GM18498 (cell line): ENCODE measurements at regions not wholly inside any gene's neighbourhood (a gene's known extent, or its start where the extent isn't known, plus 50 kb on each side); places are given as distances from the start of the nearest gene placed in this dataset.

ENCODE experiments used
- ATAC-seq: cut with Tn5 transposase; IDR thresholded peaks from one replicate; pipeline ENCODE4 v1.9.1; 2021; ENCODE audit warnings: mild to moderate bottlenecking, moderate library complexity; ENCODE audit not compliant: unreplicated experiment

DNA sequence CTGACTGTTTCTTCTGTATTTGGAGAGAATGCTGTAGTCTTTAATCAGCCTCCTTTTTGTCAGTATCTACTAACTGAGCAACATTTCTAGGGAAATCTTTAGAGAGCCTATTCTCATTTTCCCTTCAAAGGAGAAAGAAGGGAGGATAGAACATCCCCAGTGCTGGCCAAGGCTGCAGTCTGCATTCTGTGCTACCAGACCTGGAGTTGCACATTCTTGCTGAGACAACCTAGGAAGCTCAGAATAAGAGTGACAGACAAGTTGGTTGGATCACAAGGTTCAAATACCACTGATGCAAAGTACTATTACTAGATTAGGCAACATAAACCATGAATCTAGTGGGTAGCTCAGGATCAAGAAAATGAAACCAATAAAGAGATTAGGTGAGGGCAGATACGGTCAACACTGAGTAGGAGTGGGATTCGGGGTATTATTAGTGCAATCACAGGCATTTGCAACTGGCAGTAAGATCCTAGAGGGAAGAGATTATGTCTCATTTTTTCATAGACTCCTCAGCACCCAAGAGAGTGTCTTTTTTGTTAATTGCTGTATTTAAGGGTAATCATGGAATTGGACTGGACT is 213.5 kb upstream of the FAM83B start:
- no peak for ATAC-seq

DNA sequence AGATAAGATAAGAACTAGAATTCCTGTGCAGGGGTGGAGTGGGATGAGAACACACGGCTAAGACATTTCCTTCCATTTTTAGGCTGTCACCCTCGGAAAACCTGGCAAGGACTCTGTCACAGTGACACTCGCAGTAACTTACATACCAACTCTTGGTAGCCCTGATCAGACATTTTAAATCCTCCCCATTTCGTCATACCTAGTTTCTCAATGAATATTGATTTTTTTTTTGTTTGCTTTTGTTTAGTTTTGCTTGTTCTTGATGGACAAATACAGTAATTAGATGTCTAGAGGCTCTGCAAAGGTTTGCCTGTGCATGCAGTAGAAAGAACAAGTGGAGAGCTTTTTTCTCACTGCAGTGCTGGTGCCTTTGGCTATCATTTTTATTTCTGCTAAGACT is 213.0 kb upstream of the FAM83B start:
- ATAC-seq: no peak

DNA sequence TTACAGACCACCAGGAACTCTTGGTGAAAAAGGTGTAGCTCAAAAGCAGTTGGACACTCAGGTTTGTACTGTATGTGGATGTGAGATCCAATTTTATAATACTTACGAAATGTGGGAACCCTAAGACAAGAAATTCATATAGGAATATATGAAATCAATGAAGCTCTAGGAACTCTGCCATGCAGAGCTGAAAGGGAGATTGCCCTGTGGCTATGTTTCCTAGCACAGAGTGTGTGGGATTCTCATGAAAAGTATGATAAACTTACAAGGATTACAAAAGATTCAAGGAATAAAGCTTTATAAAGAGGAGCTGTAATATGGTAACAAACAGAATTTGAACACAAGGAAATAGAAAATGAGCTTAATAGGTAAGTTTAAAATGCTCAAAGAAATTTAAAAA is 205.7 kb upstream of the FAM83B start:
- ATAC-seq: no peak

DNA sequence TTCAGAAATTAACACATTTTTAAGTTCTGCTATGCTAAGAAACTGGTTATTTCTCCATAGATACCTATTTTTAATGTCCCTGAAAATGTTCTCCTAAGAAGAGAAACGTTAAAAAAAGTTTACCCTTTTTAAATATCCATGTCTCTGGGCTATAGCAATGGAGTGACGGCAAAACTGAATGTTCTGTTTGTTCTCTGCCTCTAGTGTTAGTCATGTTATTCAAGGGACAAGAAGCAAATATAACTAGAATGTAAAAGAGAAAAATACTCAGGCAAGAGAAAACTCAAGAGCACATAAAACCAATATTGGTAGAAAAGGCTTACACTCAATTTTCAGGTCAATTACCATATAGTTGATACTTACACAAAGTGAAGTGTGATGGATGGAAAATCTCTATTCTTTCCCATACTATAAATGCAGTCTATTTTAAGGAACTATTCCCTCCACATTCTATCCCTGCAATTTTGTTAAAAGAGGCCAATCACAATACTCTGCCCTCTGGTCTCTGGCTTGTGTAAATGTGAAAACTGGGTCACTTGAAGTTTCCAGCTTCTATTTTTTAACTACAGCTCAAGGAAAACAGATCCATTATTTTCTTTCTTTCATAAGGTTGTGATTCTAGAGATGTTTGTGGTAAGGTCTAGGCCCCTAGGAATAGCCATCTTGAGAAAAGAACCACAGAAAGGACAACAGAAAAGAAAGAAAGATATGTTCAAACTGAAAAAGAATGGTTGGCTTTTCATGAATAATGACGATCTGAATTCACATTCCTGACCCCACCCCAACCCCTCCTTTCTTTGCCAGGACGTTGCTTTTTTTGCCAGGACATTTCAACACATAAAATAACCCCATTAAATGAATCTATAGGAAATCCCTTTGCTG is 200.3 kb upstream of the FAM83B start:
- ATAC-seq: no peak

DNA sequence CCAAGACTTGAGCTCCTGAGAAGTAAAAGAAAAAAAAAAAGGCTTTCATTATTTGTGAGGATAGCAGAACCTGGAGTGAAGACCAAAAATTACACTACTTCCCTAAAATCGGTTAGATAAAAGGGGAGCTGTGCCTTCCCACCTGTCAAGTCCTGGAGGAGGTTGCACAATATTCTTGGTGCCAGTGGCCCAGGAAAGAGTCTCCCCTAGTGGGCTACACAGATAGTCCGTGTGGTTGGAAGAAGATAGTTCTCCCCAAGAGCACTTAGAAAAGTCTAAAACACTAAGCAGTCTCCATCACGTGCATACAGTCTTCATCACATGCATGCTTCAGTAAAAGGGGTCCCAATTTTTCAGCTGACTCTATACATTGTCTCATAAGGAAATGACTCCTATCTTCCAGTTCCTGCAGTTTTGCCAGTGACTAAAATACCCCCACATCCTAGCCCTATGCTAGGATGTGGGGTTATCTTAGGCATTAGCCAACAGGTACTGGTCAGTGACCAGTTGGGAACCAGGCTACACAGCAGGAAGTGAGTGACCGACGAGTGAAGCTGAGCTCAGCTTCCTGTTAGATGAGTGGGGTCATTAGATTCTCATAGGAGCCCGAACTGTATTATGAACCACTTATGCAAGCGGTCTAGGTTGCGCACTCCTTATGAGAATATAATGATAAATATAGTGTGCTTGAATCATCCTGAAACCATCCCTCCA is 199.5 kb upstream of the FAM83B start:
- ATAC-seq: no peak

DNA sequence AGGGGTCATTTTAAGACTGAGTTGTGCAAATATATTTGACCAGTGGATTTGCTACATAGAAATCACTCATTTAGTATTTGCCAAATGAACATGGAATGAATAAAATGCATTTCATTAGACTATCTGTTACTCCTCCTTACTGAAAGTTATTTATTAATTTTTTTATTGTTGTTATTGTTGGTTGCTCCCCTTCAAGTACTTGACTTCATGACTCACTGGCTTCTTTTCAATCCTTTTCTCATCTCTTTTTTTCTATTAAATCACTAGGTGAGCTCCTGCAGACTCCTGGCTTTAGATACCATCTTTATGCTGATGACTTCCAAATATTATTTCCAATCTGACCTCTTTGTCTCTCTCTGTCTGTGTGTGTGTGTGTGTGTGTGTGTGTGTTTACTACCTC is 192.2 kb upstream of the FAM83B start:
- ATAC-seq: no peak

DNA sequence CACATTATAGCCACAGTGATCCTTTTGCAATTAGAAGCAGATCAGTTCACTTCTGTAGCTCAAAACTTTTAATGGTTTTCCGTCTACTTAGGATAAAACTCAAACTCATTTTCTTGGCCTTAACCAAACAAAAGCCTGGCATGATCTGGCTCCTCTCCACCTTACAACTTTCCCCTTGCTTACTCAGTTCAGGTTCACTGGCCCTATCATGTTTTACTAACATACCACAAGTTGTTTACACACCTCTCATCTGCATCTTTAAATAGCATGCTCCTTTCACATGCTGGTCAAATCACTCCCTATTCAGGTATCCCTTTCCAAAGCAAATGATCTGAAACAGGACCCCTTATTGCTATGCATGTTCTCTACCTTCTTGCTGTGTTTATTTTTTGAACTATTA is 191.4 kb upstream of the FAM83B start:
- ATAC-seq: no peak

DNA sequence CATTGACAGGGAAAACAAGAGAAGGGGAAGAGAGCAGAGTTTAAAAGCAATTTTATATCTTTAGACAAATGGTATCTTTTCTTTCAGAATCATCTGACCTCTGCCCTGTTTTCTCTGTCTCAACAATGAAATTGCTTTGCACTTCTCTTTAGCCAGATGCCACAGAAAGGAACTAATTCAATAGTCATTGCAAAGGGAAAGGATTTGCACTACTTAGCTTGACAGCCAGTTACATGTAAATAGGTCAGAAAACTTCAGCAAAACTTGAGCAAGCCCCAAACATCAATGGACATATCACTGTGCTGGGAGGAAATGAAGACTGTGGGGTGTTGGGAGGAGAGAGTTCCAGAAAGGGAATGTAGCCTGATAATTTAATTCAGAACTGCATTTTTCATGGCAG is 181.3 kb upstream of the FAM83B start:
- ATAC-seq: no peak

DNA sequence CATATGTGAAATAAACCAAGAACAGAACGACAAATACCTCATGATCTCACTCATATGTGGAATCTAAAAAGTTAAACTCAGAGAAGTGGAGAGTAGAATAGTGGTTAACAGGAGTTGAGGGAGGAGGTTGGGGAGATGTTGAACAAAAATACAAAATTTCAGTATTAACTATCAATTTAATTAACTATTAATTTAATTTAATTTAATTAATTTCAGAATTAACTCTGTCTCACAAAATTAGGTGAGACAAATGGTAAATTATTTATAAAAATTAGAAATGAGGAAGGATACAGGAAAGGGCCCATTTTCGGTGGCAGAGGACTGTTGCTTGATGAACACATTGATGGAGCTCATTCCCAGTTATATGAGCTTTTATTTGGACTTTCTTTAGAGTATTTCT is 166.0 kb upstream of the FAM83B start:
- ATAC-seq: no peak

DNA sequence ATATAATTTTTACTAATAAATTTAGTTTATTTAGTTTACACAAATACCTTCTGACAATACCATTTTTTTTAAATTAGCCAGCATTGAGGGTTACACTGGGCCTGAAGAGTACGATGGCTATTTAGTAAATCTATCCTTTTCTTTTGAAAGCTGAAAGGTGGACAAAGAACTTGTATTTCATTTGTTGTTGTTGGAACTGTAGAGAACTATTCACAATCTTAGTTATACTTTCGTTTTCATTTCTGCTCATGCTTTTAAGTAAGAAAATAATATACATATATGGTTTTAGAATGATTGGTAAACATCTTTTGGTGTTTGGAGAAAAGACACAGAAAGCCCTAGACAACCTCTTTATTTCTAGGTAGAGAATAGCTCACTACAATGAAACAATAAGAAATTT is 165.3 kb upstream of the FAM83B start:
- no peak for ATAC-seq

DNA sequence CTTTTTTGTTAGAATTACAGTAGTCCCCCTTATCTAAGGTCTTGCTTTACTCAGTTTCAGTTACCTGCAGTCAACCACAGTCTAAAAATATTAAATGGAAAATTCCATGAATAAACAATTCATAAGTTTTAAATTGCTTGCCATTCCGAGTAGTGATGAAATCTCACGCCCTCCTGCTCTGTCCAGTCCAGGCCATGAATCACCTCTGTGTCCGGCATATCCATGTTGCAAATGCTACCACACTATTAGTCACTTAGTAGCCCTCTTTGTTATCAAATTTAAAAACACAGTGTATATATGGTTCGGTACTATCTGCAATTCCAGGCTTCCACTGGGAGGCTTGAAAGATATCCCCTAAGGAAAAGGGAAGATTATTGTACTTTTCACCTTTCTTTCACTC is 164.6 kb upstream of the FAM83B start:
- no peak for ATAC-seq

DNA sequence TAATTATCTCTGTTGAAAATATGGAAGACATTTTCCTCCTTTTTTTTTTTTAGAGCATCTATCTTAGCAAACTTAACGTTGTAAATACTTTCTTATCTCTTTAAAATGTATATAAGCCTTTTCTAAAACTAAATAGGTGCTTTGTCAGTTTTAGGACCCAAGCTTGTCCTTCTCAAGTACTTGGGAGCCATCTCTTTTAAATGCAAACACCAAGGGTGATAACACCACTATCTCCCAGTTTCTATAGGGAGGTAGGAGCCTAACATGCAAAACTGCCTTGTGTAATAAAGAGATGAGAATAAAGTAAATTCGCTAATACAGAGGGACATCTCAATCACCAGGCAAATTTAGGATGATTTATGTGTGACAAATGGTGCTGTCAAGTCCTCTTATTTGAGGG is 157.0 kb upstream of the FAM83B start:
- no peak for ATAC-seq

DNA sequence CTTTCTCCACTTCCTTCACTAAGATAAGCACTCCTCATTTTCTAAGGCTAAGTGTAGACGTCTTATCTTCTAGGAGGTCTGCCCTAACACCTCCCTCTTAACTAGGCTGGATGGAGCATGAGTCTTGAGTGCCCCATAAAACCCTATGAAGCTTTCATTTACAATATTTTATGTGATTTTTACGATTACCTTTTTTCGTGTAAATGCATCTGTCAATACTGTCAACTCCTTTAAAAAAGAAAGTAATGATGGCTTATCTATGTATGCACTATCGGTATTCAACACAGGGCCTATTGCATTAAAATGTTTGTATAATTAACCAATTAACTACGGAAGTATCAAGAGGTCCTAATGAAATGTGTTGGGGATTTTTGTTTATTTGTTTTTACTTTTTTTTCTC is 156.0 kb upstream of the FAM83B start:
- ATAC-seq: no peak

DNA sequence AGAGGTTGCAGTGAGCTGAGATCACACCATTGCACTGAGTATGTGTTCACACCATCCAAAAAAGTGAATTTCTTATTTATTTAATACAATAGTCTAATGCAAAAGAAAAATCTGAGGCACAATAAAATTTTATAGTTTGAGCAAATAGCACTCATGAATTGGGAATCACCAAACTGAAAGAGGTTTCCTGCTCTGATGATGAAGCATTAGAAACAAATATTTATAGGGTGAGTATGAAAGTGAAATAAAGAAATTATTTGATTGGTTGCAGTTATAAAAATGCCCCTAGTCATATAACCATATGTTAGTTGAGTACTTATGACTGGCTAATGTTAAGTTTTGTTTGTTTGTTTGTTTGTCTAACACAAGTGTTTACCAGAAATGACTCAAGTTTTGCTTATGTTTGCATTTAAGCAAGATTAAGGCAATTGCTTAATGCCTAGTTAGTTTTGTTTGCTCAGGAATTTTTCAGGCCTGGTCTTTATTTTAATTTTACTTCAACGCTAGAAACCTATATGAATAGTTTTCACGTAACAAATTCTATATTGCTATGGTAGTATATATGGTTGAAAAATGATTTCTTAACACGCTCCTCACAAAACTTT is 151.5 kb upstream of the FAM83B start:
- ATAC-seq: no peak

DNA sequence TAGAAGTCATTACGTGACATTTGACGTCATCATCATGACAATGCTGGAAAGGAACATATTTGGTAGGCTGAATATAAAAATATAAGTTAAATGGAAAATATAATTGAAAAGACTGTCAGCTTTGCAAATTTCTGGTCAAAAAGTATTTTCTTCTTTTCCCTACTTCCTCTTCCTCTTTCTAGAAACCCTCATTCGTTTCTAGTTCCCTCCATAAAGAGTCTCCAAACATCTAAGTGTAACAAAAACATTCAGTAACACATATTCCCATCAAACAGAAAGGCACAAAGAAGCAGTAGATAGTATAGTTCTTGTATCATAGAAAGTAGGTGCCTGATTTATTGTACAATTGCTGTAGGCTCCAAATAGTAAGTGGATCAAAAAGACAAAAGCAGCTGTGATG is 150.8 kb upstream of the FAM83B start:
- no peak for ATAC-seq

DNA sequence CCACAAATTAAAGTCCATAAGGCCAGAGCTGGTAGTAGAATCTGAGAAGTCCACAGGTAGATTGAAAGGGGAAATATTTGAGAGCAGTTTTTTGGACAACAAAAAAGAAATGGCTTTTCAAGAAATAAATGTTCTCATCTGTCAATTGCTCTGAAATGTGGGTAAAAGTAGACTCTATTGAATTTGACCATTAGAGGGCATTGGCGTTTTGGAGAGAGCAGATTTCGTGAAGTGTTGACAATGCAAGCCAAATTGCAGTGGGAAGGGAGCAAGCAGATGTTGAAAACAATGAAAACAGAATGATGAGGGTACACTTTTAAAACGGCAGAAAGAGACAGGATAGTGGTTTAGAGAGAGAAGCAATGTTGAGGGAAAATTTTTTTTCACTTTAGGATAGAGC is 149.1 kb upstream of the FAM83B start:
- no peak for ATAC-seq

DNA sequence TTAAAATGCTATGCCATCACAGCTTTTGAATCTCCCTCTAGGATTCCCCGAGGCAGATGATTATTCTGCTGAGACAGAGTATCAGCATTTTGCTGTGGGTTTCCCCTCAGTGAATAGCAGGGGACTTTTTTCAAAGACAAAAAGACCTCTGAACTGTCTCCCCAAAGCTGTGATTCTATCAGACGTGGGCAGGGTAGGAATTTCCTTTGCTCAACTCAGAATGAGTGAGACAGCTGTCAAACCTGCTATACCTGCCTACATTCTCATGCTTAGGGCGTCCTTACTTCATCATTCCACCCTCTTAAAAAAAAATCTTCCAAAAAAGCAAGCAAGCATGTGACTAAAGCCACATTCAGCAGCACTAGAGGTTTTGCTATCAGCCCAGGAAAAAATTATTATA is 147.6 kb upstream of the FAM83B start:
- ATAC-seq: peak; percentile 53

DNA sequence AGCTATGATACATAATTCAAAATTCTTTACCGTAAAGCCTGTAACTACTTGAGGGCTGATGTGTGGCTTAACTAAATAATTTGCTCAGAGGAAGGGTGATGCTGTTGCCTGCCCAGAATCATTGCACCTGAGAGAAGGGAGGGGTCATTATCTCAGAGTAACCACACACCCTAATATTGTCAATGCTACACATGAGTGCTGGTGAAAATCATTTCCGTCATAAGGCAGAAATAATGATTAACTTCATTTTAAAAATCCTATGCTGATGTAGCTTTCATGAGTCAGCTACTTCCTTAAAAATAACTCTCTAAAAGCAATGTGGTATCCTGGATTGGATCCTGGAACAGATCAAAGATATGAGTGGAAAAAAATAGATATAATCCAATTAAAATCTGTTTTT is 146.4 kb upstream of the FAM83B start:
- ATAC-seq: no peak

DNA sequence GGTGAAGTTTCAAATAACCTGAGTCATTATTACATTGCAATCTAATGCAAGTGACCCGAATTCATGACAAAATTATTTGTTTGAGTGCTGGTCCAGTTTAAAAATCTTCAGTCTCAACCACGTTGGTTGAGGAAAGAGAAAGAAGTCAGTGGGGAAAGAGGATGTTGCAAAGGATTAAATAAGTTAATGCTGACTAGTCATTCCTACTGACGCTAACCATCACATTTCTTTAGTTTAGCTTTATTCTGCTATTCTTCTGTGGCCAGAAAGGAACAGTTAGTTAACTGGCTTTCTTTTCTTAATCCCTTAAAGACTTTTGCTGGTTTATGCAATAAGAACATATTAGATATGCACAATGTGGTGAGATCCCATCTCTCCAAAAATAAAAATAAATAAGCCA is 143.8 kb upstream of the FAM83B start:
- ATAC-seq: no peak

DNA sequence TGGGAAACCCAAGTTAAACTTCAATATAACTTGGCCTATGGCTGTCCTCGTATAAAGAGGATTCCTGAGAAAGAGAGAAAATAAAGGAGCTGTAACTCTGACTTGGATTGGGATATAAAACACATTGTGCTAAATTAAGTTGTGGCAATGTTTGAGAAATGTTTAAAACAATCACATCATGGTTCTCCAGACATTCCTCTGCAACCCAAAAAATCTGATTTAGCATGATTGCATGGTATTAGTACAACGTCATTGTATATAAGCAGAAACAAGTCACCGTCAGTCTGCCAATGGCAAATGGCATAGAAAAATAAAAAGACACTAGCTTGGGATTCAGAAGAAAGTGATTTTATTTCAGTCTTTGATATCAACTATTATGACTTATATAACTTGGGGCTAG is 140.2 kb upstream of the FAM83B start:
- no peak for ATAC-seq

DNA sequence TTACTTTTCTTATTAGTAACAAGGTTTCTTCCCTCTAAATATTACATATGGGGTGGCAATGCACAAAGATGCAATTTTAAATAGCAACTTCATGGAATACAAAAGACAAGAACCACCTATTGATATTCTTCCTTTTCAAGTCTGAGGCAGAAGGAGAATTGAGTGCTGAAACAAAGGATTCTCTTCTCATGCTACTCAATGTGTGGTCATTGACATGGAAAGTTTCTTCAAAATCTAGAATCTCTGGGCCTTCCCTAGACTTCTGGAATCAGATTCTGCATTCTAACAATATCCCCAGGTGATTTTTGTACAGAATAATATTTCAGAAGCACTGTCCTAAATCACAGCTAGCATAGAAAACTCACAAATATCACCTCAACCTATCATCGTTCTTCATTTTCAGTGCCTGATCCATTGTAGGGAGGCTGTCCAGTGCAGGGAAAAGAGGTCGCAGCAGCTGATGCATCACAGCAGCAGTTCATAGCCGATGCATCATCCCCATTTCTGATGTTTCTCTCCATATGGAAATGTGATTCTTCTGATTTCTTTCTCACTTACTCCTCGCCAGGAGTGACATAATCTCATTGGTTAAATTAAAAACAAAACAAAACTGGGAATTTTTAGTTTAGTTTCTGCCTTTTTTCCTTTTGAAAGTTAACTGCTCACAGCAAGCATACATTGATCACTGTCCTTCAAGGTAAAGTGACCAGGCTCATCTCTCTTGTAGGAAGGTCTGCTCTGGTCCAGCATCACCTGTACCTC is 139.5 kb upstream of the FAM83B start:
- ATAC-seq: no peak
